HG03097 (cell line): ENCODE measurements at regions not wholly inside any gene's neighbourhood (a gene's known extent, or its start where the extent isn't known, plus 50 kb on each side); places are given as distances from the start of the nearest gene placed in this dataset.
A peak's percentile ranks its signal among the peaks of the same experiment; 100 is the strongest.

Experiments
- ATAC-seq: cut with Tn5 transposase; IDR thresholded peaks from one replicate; pipeline ENCODE4 v1.9.1; 2021; ENCODE audit not compliant: unreplicated experiment, low FRiP score

- no peak for ATAC-seq
Measured at GRCh38 chr20:11108102-11108810, 434.5 kb upstream of the JAG1 start.

GRCh38 chr20:11110535-11110934 lies 436.7 kb upstream of the JAG1 start:
- no peak for ATAC-seq

- ATAC-seq: no peak
Measured at GRCh38 chr20:11111191-11111590, 437.4 kb upstream of the JAG1 start.

GRCh38 chr20:11112832-11113231 lies 439.0 kb upstream of the JAG1 start:
- ATAC-seq: no peak

GRCh38 chr20:11114382-11114781 lies 440.6 kb upstream of the JAG1 start:
- no peak for ATAC-seq

- ATAC-seq: no peak
Measured at GRCh38 chr20:11117808-11118528, 444.2 kb upstream of the JAG1 start.

DNA sequence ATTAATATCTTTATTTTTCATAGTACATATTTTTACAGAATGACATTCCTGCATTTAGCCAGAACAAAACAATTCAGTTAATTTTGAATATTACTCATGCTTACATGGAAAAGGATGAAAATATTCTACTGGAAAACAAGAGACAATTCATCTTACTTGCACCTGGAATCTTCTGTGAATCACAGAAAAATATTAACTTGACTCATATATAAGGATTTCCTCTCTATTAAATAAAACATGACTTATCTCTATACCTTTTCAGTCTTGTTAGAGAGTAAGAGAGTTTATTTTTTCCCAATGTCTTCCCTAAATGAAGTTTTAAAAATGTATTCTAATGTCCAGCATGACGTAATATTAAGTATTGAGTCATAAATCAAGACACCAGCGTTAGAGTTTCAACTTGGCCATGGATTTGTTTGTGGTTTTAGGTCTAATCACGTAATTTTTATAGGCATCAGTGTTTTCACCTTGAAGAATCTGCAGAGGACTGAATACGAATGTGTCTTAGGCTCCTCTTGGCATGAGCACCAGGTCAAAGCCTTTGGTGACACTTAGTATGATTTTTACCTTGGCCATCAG lies 445.1 kb upstream of the JAG1 start:
- ATAC-seq: no peak

DNA sequence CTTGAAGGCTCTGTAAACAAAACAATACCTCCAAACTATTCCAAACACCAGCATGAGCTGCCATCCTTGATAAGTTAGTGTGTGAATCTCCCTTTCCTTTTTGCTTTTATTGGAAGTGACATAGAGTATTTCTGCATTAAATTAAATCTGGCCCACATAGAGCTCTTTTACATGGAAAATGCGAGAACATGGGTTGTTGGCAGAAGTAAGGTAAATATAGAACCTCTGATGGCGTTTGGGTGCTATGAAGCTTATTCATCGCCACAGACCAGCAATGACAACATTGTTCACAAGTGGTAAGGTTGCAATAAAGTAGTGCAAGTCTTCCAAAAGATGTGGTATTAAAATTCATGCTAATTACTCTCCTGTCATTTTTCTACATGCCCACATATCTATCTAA lies 445.8 kb upstream of the JAG1 start:
- no peak for ATAC-seq

GRCh38 chr20:11120431-11120830 lies 446.6 kb upstream of the JAG1 start:
- no peak for ATAC-seq

- ATAC-seq: no peak
Measured at GRCh38 chr20:11124849-11125505, 451.2 kb upstream of the JAG1 start.

- no peak for ATAC-seq
Measured at GRCh38 chr20:11128220-11128718, 454.5 kb upstream of the JAG1 start.

DNA sequence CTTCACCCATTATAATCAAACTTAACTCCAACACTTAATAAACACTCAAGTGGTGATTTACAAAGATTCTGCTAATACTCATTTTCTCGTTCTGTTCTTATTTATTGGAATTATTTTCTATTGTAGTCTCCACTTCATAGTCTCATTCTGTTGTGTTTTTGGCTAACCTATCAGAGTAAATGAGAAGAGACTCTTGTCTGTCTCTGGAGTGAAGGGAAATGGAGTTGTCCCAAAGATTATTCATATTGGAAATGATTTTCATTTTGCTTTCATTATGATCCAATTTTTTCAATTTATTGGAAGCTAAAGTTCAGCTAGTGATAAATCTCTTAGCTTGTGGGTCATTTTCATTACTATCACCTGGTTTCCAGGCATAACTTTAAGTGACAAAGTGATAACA lies 454.9 kb upstream of the JAG1 start:
- no peak for ATAC-seq

DNA sequence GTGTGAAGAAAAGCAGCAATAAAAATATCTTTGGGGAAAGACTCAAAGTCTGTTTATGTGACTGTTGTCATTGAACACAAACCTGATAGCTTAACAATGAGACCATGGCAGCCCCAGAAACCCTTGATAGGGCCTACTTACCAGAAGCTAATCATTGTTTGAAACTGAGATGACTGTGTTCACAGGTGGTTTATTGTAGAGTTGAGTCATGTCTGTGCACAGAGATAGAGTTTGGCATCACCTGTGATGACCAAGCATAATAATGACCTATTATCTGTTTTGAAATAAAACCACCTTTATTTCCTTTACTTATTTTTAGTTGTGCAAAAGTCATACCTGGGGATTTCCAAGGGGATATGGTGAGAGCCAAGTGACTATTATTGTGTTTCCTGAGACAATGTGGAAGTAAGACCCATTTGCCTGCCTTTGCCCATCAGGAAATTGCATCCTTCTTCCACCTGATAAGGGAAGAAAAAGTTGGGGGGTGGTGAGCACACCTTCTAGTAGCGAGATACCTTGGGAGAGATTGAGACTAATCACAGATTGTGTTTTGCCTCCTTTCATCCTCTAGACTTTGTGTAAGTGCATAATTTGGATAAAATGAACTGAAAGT lies 456.9 kb upstream of the JAG1 start:
- ATAC-seq: peak; percentile 77

DNA sequence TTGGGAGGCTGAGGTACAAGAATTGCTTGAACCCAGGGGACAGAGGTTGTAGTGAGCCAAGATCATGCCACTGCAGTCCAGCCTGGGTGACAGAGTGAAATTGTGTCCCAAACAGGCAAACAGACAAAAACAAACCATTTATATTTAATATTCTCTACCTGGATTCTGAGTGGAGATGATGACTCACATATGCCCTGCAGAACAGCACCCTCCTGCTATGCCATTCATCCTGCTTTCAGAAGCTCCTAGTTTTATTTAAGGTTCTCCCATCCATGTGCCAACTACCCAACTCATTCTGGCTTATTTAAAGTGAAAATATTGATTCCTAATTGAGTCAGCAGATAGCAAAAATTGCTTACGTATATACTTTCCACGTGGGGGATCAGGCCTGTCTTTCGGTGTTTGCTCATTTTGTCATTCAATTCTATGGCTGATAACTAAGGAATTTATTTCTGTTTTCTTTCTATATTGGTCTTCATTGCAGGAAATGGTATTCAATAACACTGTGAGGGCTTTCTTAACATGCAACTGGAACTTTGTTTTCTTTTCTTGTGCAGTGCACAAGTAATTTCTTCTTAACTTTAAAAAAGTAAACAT lies 459.1 kb upstream of the JAG1 start:
- ATAC-seq: no peak

DNA sequence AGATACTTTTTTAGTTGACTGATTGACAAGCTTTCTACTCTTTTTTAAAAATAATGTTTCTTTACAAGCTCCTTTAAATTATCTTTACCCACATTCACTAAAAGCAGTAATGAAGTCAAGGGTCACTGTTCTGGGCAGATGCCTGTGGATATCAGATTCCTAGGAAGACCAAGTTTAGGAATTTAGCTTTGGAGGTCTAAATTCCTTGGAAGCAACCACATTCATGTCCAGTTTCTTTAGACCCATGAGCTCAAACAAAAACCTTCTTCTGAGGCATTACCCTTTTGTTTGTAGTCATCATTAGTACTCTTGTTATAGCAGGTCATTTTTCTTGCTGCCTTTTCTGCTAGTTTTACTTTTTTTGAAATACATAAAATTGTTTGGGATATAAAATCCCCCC lies 462.9 kb upstream of the JAG1 start:
- no peak for ATAC-seq

DNA sequence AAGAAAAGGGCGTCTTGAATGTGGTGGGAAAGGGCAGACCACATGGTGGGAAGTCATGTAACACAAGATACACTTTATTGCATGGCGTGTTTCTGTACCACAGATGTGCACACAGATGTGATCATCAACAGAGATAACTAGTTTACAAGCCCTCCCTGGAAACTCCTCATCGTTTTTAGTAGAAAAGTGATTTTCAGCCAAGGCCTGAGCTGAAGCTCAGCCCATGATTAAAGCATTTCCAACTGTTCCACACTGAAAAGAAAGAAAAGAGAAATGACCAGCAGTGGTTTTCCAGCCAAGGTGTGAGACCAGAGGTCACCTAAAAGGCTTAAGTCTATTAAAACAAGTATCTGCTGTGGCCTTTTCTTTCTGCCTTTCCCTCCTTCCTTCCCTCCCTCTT lies 463.9 kb upstream of the JAG1 start:
- no peak for ATAC-seq

- no peak for ATAC-seq
Measured at GRCh38 chr20:11140359-11140758, 466.6 kb upstream of the JAG1 start.

- ATAC-seq: no peak
Measured at GRCh38 chr20:11143481-11143880, 469.7 kb upstream of the JAG1 start.

DNA sequence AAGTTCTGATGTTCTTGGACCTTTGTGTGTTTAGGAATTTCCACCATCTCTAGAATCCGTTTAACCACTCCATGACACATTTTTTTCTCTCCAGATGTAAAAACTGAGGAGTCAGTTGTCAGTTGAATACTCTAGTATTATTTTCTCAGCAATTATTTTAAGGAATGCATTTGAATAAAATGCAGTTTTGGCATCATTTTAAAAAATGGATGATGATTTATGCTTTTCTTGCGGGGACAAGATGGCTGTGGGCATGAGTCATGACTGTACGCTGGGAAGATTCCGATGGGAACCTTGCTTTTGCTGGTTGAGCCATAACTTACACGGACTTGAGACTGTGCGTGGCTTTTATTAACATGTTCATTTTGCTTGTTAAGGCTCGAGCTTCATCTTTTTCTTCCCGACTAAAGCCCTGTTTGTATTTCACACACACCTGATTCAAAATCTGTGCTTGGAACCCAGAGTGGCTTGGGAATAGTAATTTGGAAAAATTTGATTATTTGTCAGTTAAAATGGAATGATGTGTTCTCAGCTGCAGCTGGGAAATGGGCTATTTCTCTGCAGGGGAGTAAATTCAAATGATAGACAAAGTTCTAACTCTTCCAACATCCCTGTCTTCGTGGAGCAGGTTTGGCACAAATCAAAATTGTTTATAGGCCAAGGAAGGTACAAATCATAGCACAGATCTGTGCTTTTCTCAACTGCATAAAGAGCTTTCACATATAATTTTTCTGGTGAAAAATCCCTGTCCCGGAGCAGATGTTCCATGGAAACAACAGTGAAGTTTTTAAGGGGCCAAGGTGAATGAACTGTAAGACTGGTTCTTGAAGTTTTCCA lies 470.5 kb upstream of the JAG1 start:
- no peak for ATAC-seq

DNA sequence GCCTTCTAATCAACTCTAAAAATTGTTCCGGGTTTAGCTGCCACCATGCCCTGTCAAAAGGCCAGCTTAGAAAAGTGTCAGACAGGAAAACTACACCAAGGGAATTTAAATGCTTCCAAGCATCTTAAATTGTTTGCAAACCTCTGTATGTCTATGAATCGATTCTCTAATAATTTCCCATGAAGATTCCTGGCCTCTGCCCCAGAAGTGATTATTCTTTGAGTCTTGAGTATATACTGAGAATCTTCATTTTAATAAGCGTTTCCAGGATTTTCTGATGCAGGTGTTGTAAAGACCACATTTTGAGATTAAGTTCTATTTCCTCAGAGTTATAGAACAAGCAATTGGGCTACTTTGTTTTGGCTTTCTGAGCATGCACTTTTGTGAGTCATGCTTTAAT lies 471.8 kb upstream of the JAG1 start:
- ATAC-seq: no peak
